GM19372 (cell line): ENCODE measurements at regions not wholly inside any gene's neighbourhood (a gene's known extent, or its start where the extent isn't known, plus 50 kb on each side); places are given as distances from the start of the nearest gene placed in this dataset.

Experiments
- ATAC-seq: cut with Tn5 transposase; IDR thresholded peaks from one replicate; pipeline ENCODE4 v1.9.1; 2021; ENCODE audit warnings: mild to moderate bottlenecking, low read depth, moderate library complexity; ENCODE audit not compliant: unreplicated experiment

- no peak for ATAC-seq
Observed at GRCh38 chr15:93235926-93236780, 147.1 kb upstream of the RGMA start.

GRCh38 chr15:93235269-93235668 lies 146.3 kb upstream of the RGMA start:
- ATAC-seq: no peak

GRCh38 chr15:93233710-93234109 lies 144.7 kb upstream of the RGMA start:
- ATAC-seq: no peak

DNA sequence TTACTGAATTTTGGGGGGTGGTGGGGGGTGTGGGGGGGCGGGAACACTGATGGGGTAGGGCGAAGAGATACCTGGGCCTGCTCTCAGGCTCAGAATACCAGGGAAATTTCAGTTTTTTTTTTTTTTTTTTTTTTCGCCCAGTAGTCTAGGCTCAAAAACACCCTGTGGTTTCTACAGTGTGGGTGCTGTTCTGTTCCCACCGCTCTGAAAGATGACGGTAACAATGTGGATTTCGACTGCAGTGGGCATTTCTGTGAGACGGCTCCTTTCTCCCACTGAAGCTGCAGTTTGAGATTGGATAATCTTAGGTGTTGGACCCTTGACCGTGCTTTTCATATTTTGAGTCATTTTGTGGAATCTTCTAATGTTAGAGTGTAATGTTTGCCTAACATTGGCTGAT lies 143.8 kb upstream of the RGMA start:
- ATAC-seq: no peak

- no peak for ATAC-seq
Observed at GRCh38 chr15:93231994-93232393, 143.0 kb upstream of the RGMA start.

GRCh38 chr15:93231261-93231925 lies 142.4 kb upstream of the RGMA start:
- ATAC-seq: no peak

GRCh38 chr15:93228546-93228945 lies 139.5 kb upstream of the RGMA start:
- ATAC-seq: no peak

DNA sequence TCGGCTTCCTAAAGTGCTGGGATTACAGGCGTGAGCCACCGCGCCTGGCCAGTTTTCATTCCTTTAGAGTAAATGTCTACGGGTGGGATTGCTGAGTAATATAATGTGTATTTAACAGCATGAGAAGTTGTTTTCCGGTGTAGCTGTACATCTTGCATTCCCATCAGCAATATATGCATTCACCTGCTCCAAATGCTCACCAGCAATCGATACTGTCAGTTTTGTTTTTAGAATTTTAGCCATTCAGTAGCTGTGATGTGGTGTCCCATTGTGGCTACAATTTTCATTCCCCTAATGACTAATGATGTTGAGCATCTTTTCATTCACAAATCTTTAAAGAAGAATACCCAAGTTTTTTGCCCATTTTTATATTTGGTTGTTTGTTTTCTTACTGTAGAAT lies 134.8 kb upstream of the RGMA start:
- ATAC-seq: no peak

DNA sequence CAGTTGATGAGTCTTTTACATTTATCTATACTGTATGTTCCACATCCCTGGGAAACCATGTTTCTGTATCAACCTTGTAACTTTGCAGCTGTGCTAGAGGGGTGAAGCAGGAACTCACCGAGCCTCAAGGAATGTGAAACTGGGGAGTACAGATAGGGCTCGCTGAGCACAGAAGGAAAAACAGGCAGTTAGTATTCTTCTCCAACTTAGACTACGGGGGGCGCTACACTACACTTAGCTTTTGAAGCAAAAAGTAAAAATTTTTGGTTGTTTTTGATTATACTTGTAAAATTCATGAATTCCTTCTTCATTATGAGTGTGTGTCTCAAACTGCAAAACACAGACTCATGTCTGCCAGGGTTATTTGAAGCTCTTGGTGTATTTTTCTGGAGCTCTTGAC lies 132.7 kb upstream of the RGMA start:
- ATAC-seq: no peak

DNA sequence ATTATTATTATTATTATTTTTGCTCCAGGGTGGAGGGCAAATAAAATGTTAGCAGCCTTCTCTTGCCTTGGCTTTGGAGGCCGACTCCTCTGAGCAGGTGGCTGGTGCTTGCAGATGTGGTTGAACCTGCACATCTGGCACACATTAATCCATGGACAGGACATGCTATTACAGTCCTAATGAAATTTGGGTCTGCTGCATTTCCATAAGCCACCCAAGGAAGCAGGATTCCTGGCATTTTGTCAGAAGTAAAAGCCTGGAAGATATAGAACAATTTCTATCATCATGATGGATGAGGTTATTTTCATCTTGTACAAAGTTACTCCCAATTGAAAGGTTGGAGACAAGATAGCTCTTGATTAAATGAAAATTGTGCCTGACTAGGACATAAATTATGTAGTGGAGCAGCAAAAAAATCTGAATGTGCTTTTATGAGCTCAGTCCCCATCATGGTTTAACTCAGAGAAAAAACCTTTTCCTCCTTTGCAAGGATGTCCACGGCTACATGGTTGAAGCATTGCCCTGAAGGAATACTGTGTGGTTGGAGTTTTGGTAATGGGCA lies 130.9 kb upstream of the RGMA start:
- no peak for ATAC-seq

DNA sequence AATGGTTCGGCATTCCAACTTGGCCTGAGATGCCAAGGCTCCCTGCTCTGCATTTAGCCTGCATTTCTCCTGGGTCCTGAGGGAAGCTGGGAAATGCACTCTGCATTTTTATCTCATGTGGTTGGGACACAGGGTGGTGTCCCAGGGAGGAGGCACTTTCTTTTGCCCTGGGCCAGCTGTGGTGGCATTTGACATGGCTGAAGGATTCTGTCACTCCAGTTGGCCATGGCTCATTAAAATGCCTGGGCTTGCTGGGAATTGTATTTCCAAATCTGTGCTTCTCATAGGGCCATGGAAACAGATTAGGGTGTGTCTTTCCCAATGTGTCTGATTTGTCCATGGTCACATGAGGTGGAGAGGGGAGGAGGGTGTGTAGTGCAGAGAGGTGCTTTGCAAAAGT lies 128.3 kb upstream of the RGMA start:
- ATAC-seq: no peak

GRCh38 chr15:93214106-93214505 lies 125.1 kb upstream of the RGMA start:
- no peak for ATAC-seq

DNA sequence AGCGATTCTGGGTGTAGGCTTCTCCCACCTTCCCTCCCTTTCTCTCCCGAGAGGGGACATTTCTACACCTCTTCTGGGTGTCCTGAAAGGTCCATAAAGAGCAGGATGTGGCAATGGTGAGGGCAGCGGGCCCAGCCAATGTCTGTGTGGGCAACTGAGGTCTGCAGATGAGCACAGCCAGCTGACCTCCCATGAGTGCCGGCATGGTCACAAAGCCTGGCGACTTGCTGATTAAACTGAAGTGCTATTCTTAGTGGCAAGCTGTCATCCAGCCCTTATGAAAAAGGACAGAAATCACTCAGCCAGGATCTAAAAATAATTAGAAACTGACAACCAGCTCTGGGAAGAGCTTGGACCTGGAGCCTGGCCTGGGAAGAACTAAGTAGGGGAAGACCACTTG lies 124.3 kb upstream of the RGMA start:
- no peak for ATAC-seq

DNA sequence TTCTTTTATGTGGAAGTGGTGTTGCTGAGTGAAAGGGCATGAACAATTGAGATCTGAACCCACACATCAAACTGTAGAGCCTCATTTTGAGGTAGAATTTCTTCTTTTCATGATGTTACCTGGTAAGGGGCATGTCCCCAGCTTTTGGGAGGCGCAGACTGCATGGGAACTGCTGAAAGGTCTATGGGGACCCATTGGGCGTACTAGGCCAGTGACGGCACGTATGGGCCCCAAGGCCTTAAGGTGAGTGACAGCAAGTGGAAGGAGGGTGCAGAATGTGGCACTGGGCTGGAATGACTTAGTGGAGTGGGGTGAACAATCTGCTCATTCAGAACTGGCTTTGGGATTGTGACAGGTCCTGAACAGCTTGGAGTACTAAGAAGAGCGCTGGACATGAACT lies 123.6 kb upstream of the RGMA start:
- no peak for ATAC-seq

DNA sequence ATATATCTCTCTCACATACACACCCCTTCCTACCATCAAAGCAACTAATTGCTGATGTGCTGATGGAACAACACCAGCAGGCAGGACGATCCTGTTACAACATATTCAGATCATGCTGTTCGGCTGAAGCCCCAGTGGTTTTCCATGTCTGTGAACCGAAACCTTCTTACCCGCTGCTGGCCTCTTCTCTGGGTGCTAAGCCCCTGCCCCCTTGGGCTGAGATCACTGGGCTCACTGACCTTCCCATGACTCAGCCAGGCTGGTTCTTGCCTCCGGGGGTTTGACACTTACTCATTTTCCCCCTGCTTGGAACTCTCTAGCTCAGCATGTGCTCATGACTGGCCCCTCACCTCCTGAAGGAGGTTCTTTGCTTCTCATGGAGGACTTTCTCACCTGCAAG lies 122.0 kb upstream of the RGMA start:
- no peak for ATAC-seq

GRCh38 chr15:93209690-93210445 lies 120.9 kb upstream of the RGMA start:
- no peak for ATAC-seq

- no peak for ATAC-seq
Observed at GRCh38 chr15:93206893-93207292, 117.9 kb upstream of the RGMA start.

DNA sequence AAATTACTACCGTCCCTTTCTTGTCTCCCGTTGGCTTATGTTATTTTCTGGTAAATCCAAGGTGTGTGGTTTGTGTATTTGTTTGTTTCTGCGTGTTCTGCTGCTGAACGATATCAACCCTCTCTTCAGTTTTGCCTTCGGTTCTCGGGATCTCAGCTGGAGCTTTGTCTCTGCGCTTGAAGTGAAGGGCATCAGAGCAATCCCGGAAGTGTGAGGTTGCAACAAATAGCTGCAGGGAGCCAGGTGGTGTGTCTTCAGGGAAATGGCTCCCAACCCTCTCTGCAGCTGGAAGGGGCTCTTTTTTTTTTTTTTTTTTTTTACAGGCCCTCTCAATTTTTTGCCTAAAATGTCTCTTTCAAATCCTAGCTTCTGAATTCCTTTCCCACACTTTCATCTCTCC lies 116.4 kb upstream of the RGMA start:
- no peak for ATAC-seq

GRCh38 chr15:93203036-93203435 lies 114.0 kb upstream of the RGMA start:
- ATAC-seq: no peak

- ATAC-seq: no peak
Observed at GRCh38 chr15:93202405-93202804, 113.4 kb upstream of the RGMA start.

- no peak for ATAC-seq
Observed at GRCh38 chr15:93201940-93202339, 112.9 kb upstream of the RGMA start.
